ENCODE measurements at regions not wholly inside any gene's neighbourhood (a gene's known extent, or its start where the extent isn't known, plus 50 kb on each side); places are given as distances from the start of the nearest gene placed in this dataset.

DNA sequence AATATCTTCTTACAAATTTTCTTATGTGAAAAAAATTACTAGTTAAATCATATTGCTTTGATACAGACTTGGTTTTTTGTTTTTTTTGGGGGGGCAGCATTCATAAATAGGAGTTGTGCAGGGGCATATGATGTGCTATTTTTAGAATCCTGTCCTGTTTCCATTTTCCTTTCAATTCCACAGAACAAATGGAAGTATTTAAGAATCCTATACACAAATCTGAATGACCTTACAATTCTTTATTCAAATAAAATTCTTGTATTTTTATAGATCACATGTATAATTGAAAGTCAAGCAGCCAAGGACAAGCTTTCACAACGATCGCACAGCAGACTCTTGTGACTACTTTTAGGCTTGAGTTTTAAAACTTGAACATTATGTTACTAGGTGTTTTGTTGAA, 523.9 kb downstream of the ANKRD50 start:
- H3K4me3 Mint-ChIP-seq, result no peak overlapping the region
- TF ChIP-seq, protein P1, sequence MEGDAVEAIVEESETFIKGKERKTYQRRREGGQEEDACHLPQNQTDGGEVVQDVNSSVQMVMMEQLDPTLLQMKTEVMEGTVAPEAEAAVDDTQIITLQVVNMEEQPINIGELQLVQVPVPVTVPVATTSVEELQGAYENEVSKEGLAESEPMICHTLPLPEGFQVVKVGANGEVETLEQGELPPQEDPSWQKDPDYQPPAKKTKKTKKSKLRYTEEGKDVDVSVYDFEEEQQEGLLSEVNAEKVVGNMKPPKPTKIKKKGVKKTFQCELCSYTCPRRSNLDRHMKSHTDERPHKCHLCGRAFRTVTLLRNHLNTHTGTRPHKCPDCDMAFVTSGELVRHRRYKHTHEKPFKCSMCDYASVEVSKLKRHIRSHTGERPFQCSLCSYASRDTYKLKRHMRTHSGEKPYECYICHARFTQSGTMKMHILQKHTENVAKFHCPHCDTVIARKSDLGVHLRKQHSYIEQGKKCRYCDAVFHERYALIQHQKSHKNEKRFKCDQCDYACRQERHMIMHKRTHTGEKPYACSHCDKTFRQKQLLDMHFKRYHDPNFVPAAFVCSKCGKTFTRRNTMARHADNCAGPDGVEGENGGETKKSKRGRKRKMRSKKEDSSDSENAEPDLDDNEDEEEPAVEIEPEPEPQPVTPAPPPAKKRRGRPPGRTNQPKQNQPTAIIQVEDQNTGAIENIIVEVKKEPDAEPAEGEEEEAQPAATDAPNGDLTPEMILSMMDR (IDR thresholded peaks at IDR 0.05), result no peak
- DNase-seq, result no peak
- no peaks in the 10 kb centered on the region for H3K27me3 Mint-ChIP-seq (ENCODE audit: insufficient read depth)
- no peak overlapping the region for H3K27ac Mint-ChIP-seq
- peaks cover 6% of the 10 kb centered on the region; the same call in 1 of the 2 replicates for H3K9me3 Mint-ChIP-seq
- H3K4me1 Mint-ChIP-seq (ENCODE audit: low read depth), result peaks cover 20% of the 10 kb centered on the region
- H3K36me3 Mint-ChIP-seq (ENCODE audit: low read depth), result peaks cover 6% of the 10 kb centered on the region

DNA sequence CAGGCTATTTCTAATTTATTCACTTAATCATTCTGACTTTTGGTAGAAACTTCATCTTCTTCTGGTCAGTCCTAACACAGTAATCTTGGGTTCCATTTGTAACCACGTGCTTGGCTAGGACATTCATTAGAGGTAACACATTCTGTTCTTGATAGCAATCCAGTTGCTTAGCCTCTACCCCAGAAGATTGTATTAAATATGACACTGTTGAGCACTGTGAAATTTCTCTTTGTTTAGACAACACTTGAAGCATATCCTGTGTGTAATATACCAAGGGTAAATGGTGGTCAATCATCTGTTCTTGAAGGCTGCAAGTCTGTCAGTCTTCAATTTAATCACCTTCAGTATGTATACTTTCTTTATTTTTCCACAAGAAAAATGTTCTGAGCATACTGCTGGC, 523.0 kb downstream of the ANKRD50 start:
- H3K27ac Mint-ChIP-seq, result no peak overlapping the region
- H3K4me1 Mint-ChIP-seq (ENCODE audit: low read depth), result peaks cover 14% of the 10 kb centered on the region; the same call in 1 of the 2 replicates
- no peaks in the 10 kb centered on the region for H3K27me3 Mint-ChIP-seq (ENCODE audit: insufficient read depth)
- TF ChIP-seq, protein P1 (IDR thresholded peaks at IDR 0.05), result no peak
- no peak overlapping the region for H3K4me3 Mint-ChIP-seq
- H3K9me3 Mint-ChIP-seq, result peaks cover 6% of the 10 kb centered on the region; the same call in 1 of the 2 replicates
- DNase-seq, result no peak
- peaks cover 6% of the 10 kb centered on the region for H3K36me3 Mint-ChIP-seq (ENCODE audit: low read depth)

DNA sequence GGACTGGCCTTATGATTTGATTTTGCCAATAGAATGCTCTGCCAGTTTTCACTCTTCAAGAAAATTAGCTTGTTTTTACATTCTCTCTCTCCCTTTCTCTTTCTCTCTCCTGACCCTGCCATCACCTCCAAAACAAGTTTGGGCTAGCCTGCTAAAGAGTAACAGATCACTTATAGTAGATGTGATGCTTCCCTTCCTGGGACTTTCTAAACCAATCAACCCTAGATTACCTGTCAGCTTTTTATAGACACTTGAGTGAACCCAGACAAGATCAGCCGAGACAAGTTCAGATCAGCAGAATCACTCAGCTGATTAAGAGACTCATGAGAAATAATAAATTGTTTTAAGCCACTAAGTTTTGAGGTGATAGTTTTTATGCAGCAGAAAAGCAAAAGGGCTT, 521.2 kb downstream of the ANKRD50 start:
- Mint-ChIP-seq H3K27me3 (ENCODE audit: insufficient read depth) (no peaks in the 10 kb centered on the region; the same call in 1 of the 2 replicates), H3K36me3 (ENCODE audit: low read depth) (peaks cover 6% of the 10 kb centered on the region), H3K27ac (no peak overlapping the region), H3K4me1 (ENCODE audit: low read depth) (peaks cover 14% of the 10 kb centered on the region; the same call in 1 of the 2 replicates), H3K9me3 (peaks cover 6% of the 10 kb centered on the region; the same call in 1 of the 2 replicates), H3K4me3 (no peak overlapping the region)
- DNase-seq, result no peak
- TF ChIP-seq, protein P1 (IDR thresholded peaks at IDR 0.05), result no peak

DNA sequence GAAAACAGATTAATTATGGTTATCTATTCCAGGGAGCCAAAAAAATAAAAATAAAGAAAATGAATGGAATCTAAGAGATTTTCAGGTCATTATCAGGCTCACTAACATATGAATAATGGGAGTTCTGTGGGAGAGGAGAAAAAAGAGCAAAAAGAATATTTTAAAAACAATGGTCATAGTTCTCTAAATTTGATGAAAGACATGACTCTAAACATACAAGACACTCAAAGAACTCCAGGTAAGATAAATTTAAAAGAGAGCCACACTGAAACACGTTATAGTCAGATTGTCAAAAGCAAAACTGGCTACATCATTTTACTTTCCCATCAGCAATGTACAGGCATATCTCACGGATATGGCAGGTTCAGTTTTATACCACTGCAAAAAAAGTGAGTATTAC, 520.0 kb downstream of the ANKRD50 start:
- peaks cover 14% of the 10 kb centered on the region; the same call in 1 of the 2 replicates for H3K4me1 Mint-ChIP-seq (ENCODE audit: low read depth)
- H3K4me3 Mint-ChIP-seq, result no peak overlapping the region
- no peak overlapping the region for H3K27ac Mint-ChIP-seq
- H3K36me3 Mint-ChIP-seq (ENCODE audit: low read depth), result peaks cover 11% of the 10 kb centered on the region
- TF ChIP-seq, protein P1 (IDR thresholded peaks at IDR 0.05), result no peak
- DNase-seq, result no peak
- H3K27me3 Mint-ChIP-seq (ENCODE audit: insufficient read depth), result peaks cover 2% of the 10 kb centered on the region; the same call in 1 of the 2 replicates
- peaks cover 6% of the 10 kb centered on the region; the same call in 1 of the 2 replicates for H3K9me3 Mint-ChIP-seq

DNA sequence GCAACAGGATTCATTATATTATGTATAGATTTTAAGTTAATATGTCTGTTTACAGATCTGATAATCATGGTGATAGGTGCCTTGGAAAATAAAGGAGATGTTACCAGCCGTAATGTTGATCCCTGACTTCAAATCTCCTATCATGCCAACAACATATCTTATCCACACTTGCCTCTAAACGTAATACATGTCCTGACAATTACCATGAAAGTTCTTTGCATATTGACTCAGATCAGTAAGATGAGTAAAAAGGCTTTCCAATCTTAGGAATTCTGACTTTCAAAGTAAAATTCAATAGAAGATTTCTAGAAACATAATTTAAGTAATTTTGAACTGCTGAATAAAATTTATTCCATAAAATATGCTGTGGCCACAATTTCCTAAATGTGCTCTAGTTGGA, 513.3 kb downstream of the ANKRD50 start:
- TF ChIP-seq, protein P1 (IDR thresholded peaks at IDR 0.05), result no peak
- Mint-ChIP-seq H3K4me3 (no peak overlapping the region), H3K27ac (peak overlapping the region; percentile 61; the same call in 1 of the 2 replicates), H3K36me3 (ENCODE audit: low read depth) (peaks cover 5% of the 10 kb centered on the region; the same call in 1 of the 2 replicates), H3K27me3 (ENCODE audit: insufficient read depth) (peaks cover 2% of the 10 kb centered on the region; the same call in 1 of the 2 replicates), H3K4me1 (ENCODE audit: low read depth) (peaks cover 42% of the 10 kb centered on the region), H3K9me3 (no peaks in the 10 kb centered on the region)
- DNase-seq, result no peak
